NB4 (cell line): ENCODE measurements at regions not wholly inside any gene's neighbourhood (a gene's known extent, or its start where the extent isn't known, plus 50 kb on each side); places are given as distances from the start of the nearest gene placed in this dataset.
A peak's percentile ranks its signal among the peaks of the same experiment; 100 is the strongest.

ENCODE experiments used
- DNase-seq: peaks from one replicate; pipeline ENCODE4 v3.0.0; 2010; ENCODE audit warnings: low read depth
- H3K4me3 ChIP-seq: one replicate; pipeline ENCODE4 v1.5.1; 2011; ENCODE audit warnings: mild to moderate bottlenecking, low read depth, low read length, moderate library complexity
- CTCF ChIP-seq: IDR thresholded peaks from one replicate; pipeline ENCODE4 v1.5.1; 2012; ENCODE audit warnings: low read depth, low read length
- MAX ChIP-seq: IDR thresholded peaks from 2 replicates; pipeline ENCODE4 v1.6.1; 2011; ENCODE audit warnings: low read depth, low read length
- MYC ChIP-seq: IDR thresholded peaks from 2 replicates; pipeline ENCODE4 v1.6.1; 2011; ENCODE audit warnings: low read depth, low read length
- POLR2A ChIP-seq: IDR thresholded peaks from 2 replicates; pipeline ENCODE4 v1.6.1; 2011; ENCODE audit warnings: mild to moderate bottlenecking; ENCODE audit not compliant: insufficient read length; ENCODE audit errors: extremely low read depth

GRCh38 chr3:22907161-22907780 lies 295.9 kb upstream of the UBE2E2 start:
- DNase-seq: no peak
- TF ChIP-seq CTCF (no peak), MYC (no peak), MAX (no peak), POLR2A (no peak)
- H3K4me3 ChIP-seq: no peak overlapping the region

- no peak for TF ChIP-seq POLR2A
- TF ChIP-seq CTCF: no peak
- TF ChIP-seq MYC: no peak
- TF ChIP-seq MAX: no peak
- DNase-seq: no peak
- no peak overlapping the region for H3K4me3 ChIP-seq
Measured at GRCh38 chr3:22907796-22908195, 295.3 kb upstream of the UBE2E2 start.

GRCh38 chr3:22908989-22909507 lies 294.1 kb upstream of the UBE2E2 start:
- no peak for TF ChIP-seq MYC
- no peak for TF ChIP-seq CTCF
- TF ChIP-seq MAX: no peak
- no peak for TF ChIP-seq POLR2A
- DNase-seq: no peak
- no peak overlapping the region for H3K4me3 ChIP-seq

GRCh38 chr3:22916933-22917332 lies 286.2 kb upstream of the UBE2E2 start:
- no peak overlapping the region for H3K4me3 ChIP-seq
- no peak for TF ChIP-seq CTCF
- no peak for TF ChIP-seq MAX
- no peak for TF ChIP-seq MYC
- no peak for TF ChIP-seq POLR2A
- DNase-seq: no peak

GRCh38 chr3:22920006-22920405 lies 283.1 kb upstream of the UBE2E2 start:
- TF ChIP-seq CTCF (no peak), MYC (no peak), MAX (no peak), POLR2A (no peak)
- no peak for DNase-seq
- H3K4me3 ChIP-seq: no peak overlapping the region

- DNase-seq: peak; percentile 6
- no peak overlapping the region for H3K4me3 ChIP-seq
- TF ChIP-seq MAX (no peak), POLR2A (no peak), CTCF (no peak), MYC (no peak)
Measured at GRCh38 chr3:22922317-22922716, 280.8 kb upstream of the UBE2E2 start.
